ENCODE measurements at regions not wholly inside any gene's neighbourhood (a gene's known extent, or its start where the extent isn't known, plus 50 kb on each side); places are given as distances from the start of the nearest gene placed in this dataset.

- POLR2A ChIA-PET, result no interaction called here
These were observed 257.7 kb upstream of the PMFBP1 start for GRCh38 chr16:72429671-72430081.

DNA sequence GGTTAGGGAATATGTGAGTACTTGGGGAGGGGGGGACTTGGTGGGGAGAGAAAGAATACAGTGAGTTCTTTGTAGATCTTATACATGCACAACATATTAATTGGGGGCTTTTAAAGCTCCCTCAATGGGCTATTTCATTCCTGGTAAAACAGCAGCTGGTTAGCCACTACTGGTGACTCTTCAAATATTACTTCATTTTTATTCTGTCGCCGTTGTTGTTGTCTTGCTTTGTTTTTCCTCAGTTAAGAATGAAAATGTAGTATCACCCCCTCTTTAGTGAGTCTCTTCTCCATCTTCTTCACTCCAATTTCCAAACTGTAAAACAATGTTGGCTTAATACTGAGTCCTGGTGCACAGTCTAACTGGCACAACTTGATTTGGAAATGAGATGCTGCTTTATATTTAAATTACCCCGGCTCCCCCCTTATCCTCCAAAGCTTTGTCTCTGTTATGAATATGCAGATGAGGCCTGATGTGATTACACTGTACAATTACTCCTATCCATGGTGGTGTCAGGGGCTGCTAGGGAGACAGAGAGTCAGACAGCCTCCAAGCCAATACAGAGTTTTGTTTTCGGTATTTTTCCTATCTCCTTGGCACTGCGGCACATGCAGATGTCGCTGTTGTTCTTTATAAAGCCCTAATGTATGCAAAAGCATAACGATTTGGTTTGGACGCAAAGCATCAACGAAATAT, 256.9 kb upstream of the PMFBP1 start:
- H3K4me1 ChIP-seq (ENCODE audit: control insufficient read depth in 1 of 2, insufficient read depth in 2 of 2, low read length in 2 of 2), result no peaks in the 10 kb centered on the region
- no peak for TF ChIP-seq SIN3A (IDR thresholded peaks at IDR 0.05; ENCODE audit: low read depth)
- no peak for TF ChIP-seq ZFX (IDR thresholded peaks at IDR 0.05)
- no peak for TF ChIP-seq EGR1 (IDR thresholded peaks at IDR 0.05; ENCODE audit: low read depth)
- no peak for TF ChIP-seq SP1 (IDR thresholded peaks at IDR 0.05; ENCODE audit: low read depth)
- TF ChIP-seq REST (IDR thresholded peaks at IDR 0.05; ENCODE audit: low read depth), result no peak
- TF ChIP-seq FOSL1 (IDR thresholded peaks at IDR 0.05; ENCODE audit: low read depth), result no peak
- TF ChIP-seq SRF (IDR thresholded peaks at IDR 0.05; ENCODE audit: low read depth), result no peak
- TF ChIP-seq CEBPB (IDR thresholded peaks at IDR 0.05; ENCODE audit: low read depth), result no peak
- TF ChIP-seq, protein P1, sequence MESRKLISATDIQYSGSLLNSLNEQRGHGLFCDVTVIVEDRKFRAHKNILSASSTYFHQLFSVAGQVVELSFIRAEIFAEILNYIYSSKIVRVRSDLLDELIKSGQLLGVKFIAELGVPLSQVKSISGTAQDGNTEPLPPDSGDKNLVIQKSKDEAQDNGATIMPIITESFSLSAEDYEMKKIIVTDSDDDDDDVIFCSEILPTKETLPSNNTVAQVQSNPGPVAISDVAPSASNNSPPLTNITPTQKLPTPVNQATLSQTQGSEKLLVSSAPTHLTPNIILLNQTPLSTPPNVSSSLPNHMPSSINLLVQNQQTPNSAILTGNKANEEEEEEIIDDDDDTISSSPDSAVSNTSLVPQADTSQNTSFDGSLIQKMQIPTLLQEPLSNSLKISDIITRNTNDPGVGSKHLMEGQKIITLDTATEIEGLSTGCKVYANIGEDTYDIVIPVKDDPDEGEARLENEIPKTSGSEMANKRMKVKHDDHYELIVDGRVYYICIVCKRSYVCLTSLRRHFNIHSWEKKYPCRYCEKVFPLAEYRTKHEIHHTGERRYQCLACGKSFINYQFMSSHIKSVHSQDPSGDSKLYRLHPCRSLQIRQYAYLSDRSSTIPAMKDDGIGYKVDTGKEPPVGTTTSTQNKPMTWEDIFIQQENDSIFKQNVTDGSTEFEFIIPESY (IDR thresholded peaks at IDR 0.05; ENCODE audit: extremely low read depth, insufficient replicate concordance, low read length), result no peak
- no peak for TF ChIP-seq RAD21 (IDR thresholded peaks at IDR 0.05; ENCODE audit: low read depth)
- no peak for TF ChIP-seq JUND (IDR thresholded peaks at IDR 0.05)
- TF ChIP-seq, protein P2, sequence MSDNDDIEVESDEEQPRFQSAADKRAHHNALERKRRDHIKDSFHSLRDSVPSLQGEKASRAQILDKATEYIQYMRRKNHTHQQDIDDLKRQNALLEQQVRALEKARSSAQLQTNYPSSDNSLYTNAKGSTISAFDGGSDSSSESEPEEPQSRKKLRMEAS (IDR thresholded peaks at IDR 0.05), result no peak
- no peaks in the 10 kb centered on the region for H3K36me3 ChIP-seq (ENCODE audit: control insufficient read depth in 1 of 2, insufficient read depth in 2 of 2, low read length in 2 of 2)
- no peak for DNase-seq (ENCODE audit: low read depth, low spot score)
- H2AFZ ChIP-seq (ENCODE audit: low read depth, low read length, poor library complexity, severe bottlenecking), result no peak overlapping the region
- no peak overlapping the region for H3K4me3 ChIP-seq (replicated peaks in 1 of 2; ENCODE audit: low read depth in 1 of 2, low read length in 2 of 2)
- RAD21 ChIA-PET (ENCODE audit: low non-redundant PET in 1 of 2, low total read pairs in 2 of 2, uncharacterized antibody in 2 of 2, unreplicated experiment in 2 of 2), result no interaction called here
- H3K9me2 ChIP-seq (ENCODE audit: insufficient read depth), result no peaks in the 10 kb centered on the region
- H3K9ac ChIP-seq (ENCODE audit: low read length), result no peak overlapping the region
- H3K27me3 ChIP-seq (ENCODE audit: insufficient read depth, low read length), result no peaks in the 10 kb centered on the region
- no peak overlapping the region for H3K27ac ChIP-seq (ENCODE audit: low read depth, low read length)
- POLR2A ChIA-PET, result no interaction called here
- CTCF ChIA-PET, result no interaction called here
- H3K9me3 ChIP-seq (ENCODE audit: control insufficient read depth in 1 of 2, insufficient read depth in 1 of 2, low read depth in 1 of 2, low read length in 2 of 2), result no peaks in the 10 kb centered on the region
- H4K20me1 ChIP-seq (ENCODE audit: insufficient read depth), result no peaks in the 10 kb centered on the region
- no peak overlapping the region for H3K4me2 ChIP-seq (ENCODE audit: low read length)
- no peak for ATAC-seq
- no TSS peak for BruUV-seq (replicated peaks)
- intact Hi-C loops (cut with micrococcal nuclease), result no loop called here
- no peaks in the 10 kb centered on the region for H3K79me2 ChIP-seq (ENCODE audit: insufficient read depth, low read length)

More at GRCh38 chr16:72429671-72430081, 257.7 kb upstream of the PMFBP1 start:
- Histone ChIP-seq H2AFZ (ENCODE audit: low read depth, low read length, poor library complexity, severe bottlenecking) (no peak overlapping the region), H3K4me3 (replicated peaks in 1 of 2; ENCODE audit: low read depth in 1 of 2, low read length in 2 of 2) (no peak overlapping the region), H3K9me2 (ENCODE audit: insufficient read depth) (no peaks in the 10 kb centered on the region), H3K9ac (ENCODE audit: low read length) (no peak overlapping the region), H3K36me3 (ENCODE audit: control insufficient read depth in 1 of 2, insufficient read depth in 2 of 2, low read length in 2 of 2) (no peaks in the 10 kb centered on the region), H3K9me3 (ENCODE audit: control insufficient read depth in 1 of 2, insufficient read depth in 1 of 2, low read depth in 1 of 2, low read length in 2 of 2) (peaks cover under 1 to 7% of the 10 kb centered on the region in 2 experiments; a peak in 3 of 4 replicates), H3K4me2 (ENCODE audit: low read length) (no peak overlapping the region), H3K27ac (ENCODE audit: low read depth, low read length) (no peak overlapping the region), H3K4me1 (ENCODE audit: control insufficient read depth in 1 of 2, insufficient read depth in 2 of 2, low read length in 2 of 2) (no peaks in the 10 kb centered on the region), H4K20me1 (ENCODE audit: insufficient read depth) (no peaks in the 10 kb centered on the region), H3K27me3 (ENCODE audit: insufficient read depth, low read length) (no peaks in the 10 kb centered on the region), H3K79me2 (ENCODE audit: insufficient read depth, low read length) (no peaks in the 10 kb centered on the region)
- CTCF ChIA-PET, result no interaction called here
- intact Hi-C loops (cut with micrococcal nuclease), result no loop called here
- ATAC-seq (no peak), DNase-seq (ENCODE audit: low read depth, low spot score) (no peak)
- RAD21 ChIA-PET (ENCODE audit: low non-redundant PET in 1 of 2, low total read pairs in 2 of 2, uncharacterized antibody in 2 of 2, unreplicated experiment in 2 of 2), result no interaction called here
- TF ChIP-seq RAD21 (IDR thresholded peaks at IDR 0.05; ENCODE audit: low read depth) (no peak), EZH2 (IDR thresholded peaks at IDR 0.05) (no peak), SIN3A (IDR thresholded peaks at IDR 0.05; ENCODE audit: low read depth) (no peak), CBX3 (IDR thresholded peaks at IDR 0.05; ENCODE audit: low read depth) (no peak)
- no TSS peak for BruUV-seq (replicated peaks)

Data from HCT116 (cell line).